HepG2 (cell line): ENCODE measurements at regions not wholly inside any gene's neighbourhood (a gene's known extent, or its start where the extent isn't known, plus 50 kb on each side); places are given as distances from the start of the nearest gene placed in this dataset.

Experiments
- ATAC-seq: fragments of 200-7000 bp; cut with Tn5 transposase; 3 replicates; pipeline ENCODE4 v1.9.1; 2020; ENCODE audit warnings: mild to moderate bottlenecking, moderate library complexity
- BruUV-seq: library from RNA; stranded (reverse); fragments of 400-500 nt; replicated peaks from 2 replicates; lab custom pipeline; 2021; lab: Mats Ljungman, UMichigan
- CTCF ChIA-PET: fragments of 300-600 bp; formaldehyde crosslinking; extraction: SDS; loops from one replicate; lab custom pipeline; 2021; ENCODE audit warnings: low total read pairs, inconsistent platforms, low intra/inter-chr PET ratio; lab: Yijun Ruan, JAX
- POLR2A ChIA-PET: fragments of 350-600 bp; sonication (Branson Sonifier 250); formaldehyde crosslinking; loops from one replicate; lab custom pipeline; 2020; ENCODE audit warnings: antibody characterized with exemption, inconsistent platforms; lab: Yijun Ruan, JAX
- DNase-seq: peaks from one replicate; pipeline ENCODE4 v3.0.0-alpha.2; 2015; ENCODE audit warnings: low spot score
- FAIRE-seq: peaks from 3 replicates; lab custom pipeline; 2011; peaks lifted over from hg19 to GRCh38; lab: Jason Lieb, UNC
- H2AFZ ChIP-seq: one replicate; pipeline ENCODE4 v1.6.1; 2011; ENCODE audit warnings: low read length, inconsistent platforms
- H3K27ac ChIP-seq: fragments of 300-600 bp; 3 replicates; pipeline ENCODE4 v1.8.0; 2011; ENCODE audit warnings: mixed run types, mild to moderate bottlenecking, mixed read lengths, low read length, inconsistent platforms; ENCODE audit not compliant: insufficient read depth; ENCODE audit errors: extremely low read length
- H3K27me3 ChIP-seq, 2 experiments: fragments of 200-600 bp in 1 of 2; 2 replicates in 1 of 2; 3 replicates in 1 of 2; pipeline versions ENCODE4 v1.6.0 to v1.8.0; 2011; ENCODE audit warnings: low read length in 2 of 2, mild to moderate bottlenecking in 2 of 2, moderate library complexity in 2 of 2, inconsistent platforms in 1 of 2; ENCODE audit not compliant: insufficient read depth in 2 of 2, control insufficient read depth in 1 of 2
- H3K36me3 ChIP-seq, 2 experiments: fragments of 200-600 bp in 1 of 2; replicated peaks in 1 of 2; 2 replicates in 1 of 2; 3 replicates in 1 of 2; pipeline versions ENCODE4 v1.5.1 to v1.8.0; 2011; ENCODE audit warnings: low read length in 2 of 2, inconsistent platforms in 1 of 2; ENCODE audit not compliant: insufficient read depth in 2 of 2, control insufficient read depth in 1 of 2
- H3K4me1 ChIP-seq: 2 replicates; pipeline ENCODE4 v1.5.1; 2012; ENCODE audit warnings: low read length, inconsistent platforms; ENCODE audit not compliant: insufficient read depth
- H3K4me2 ChIP-seq: 2 replicates; pipeline ENCODE4 v1.6.0; 2011; ENCODE audit warnings: low read depth, low read length, inconsistent platforms
- H3K4me3 ChIP-seq, 3 experiments: fragments of 200-600 bp in 1 of 3; sonication (generic), shearing (Covaris generic) in 1 of 3; replicated peaks in 1 of 3; 2 replicates each; pipeline ENCODE4 v1.5.1; 2011 to 2016; ENCODE audit warnings: low read length in 3 of 3, inconsistent platforms in 2 of 3, low read depth in 2 of 3, mild to moderate bottlenecking in 2 of 3, control low read depth in 1 of 3, mixed read lengths in 1 of 3; ENCODE audit not compliant: insufficient read depth in 1 of 3
- H3K79me2 ChIP-seq: one replicate; pipeline ENCODE4 v1.6.1; 2011; ENCODE audit warnings: low read length, inconsistent platforms; ENCODE audit not compliant: insufficient read depth
- H3K9ac ChIP-seq: 2 replicates; pipeline ENCODE4 v1.6.0; 2011; ENCODE audit warnings: mild to moderate bottlenecking, low read depth, low read length, inconsistent platforms; ENCODE audit not compliant: insufficient read depth
- H3K9me3 ChIP-seq: 2 replicates; pipeline ENCODE4 v1.5.1; 2012; ENCODE audit warnings: mild to moderate bottlenecking, low read length
- H4K20me1 ChIP-seq: 2 replicates; pipeline ENCODE4 v1.6.0; 2011; ENCODE audit warnings: inconsistent platforms, mild to moderate bottlenecking, low read length, moderate library complexity; ENCODE audit not compliant: insufficient read depth
- CHD4 ChIP-seq: fragments of 200-600 bp; sonication (generic); IDR thresholded peaks from 2 replicates; pipeline ENCODE4 v1.7.0; 2017; ENCODE audit warnings: mild to moderate bottlenecking, low read length, borderline replicate concordance
- KLF9 ChIP-seq: IDR thresholded peaks from 2 replicates; pipeline ENCODE4 v1.6.1; 2016; ENCODE audit warnings: low read depth
- MAFF ChIP-seq: IDR thresholded peaks from 2 replicates; pipeline ENCODE4 v1.6.1; 2011; ENCODE audit warnings: low read depth, low read length, improper control_type of control experiment
- MAFK ChIP-seq, 2 experiments: IDR thresholded peaks in 1 of 2; conservative IDR thresholded peaks in 1 of 2; 2 replicates each; pipeline ENCODE4 v1.6.1; 2011; ENCODE audit warnings: improper control_type of control experiment in 2 of 2, low read length in 2 of 2
- RNF2 ChIP-seq: fragments of 450-650 bp; conservative IDR thresholded peaks from 2 replicates; pipeline ENCODE4 v1.6.1; 2016; ENCODE audit warnings: low read depth
- SMAD9 ChIP-seq: sonication (generic); formaldehyde crosslinking; IDR thresholded peaks from 2 replicates; pipeline ENCODE4 v1.5.1; 2020; ENCODE audit warnings: mild to moderate bottlenecking, missing genetic modification reagents
- SNAPC2 ChIP-seq: sonication (generic); formaldehyde crosslinking; IDR thresholded peaks from 2 replicates; pipeline ENCODE4 v1.8.1; 2022; ENCODE audit warnings: mild to moderate bottlenecking, missing genetic modification reagents
- ZNF501 ChIP-seq: sonication (generic); formaldehyde crosslinking; IDR thresholded peaks from 2 replicates; pipeline ENCODE4 v1.5.1; 2020; ENCODE audit warnings: mild to moderate bottlenecking, moderate library complexity, missing genetic modification reagents
- WGBS: methylation state at CpG from one replicate; pipeline ENCODE4 v1.1.6; 2017; ENCODE audit warnings: low lambda C conversion rate; 5-methylcytosine and 5-hydroxymethylcytosine counted together
- in situ Hi-C: cut with HindIII; loops from 2 replicates; pipeline ENCODE4 v1.10.0; 2017; ENCODE audit warnings: low pct_unique_long_range_greater_than_20kb; ENCODE audit not compliant: extremely low pct_ligation_motif_present
- intact Hi-C: fragments of 100-400 bp; cut with micrococcal nuclease; formaldehyde crosslinking; loops from one replicate; pipeline ENCODE4 v1.10.0; 2022; ENCODE audit not compliant: unreplicated experiment
- TF ChIP-seq, protein P1 (sequence below): sonication (generic); formaldehyde crosslinking; IDR thresholded peaks from 2 replicates; pipeline ENCODE4 v1.9.0; 2021; ENCODE audit warnings: missing genetic modification reagents, borderline replicate concordance

DNA sequence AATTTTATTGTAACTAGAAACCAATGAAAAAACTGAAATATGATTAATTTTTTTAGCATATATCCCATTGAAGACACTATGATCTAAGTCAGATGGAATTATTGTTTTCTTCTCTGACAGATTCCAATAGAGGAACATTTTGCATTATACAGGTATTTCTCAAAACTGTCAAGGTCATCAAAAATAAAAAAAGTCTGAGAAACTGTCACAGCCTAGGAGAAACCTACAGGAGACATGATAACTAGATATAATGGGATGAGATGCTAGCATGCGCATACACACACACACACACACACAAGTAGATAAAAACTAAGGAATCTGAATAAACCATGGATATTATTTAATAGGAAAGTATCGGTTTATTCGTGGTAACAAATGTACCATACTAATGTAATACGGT is 161.9 kb upstream of the HCRTR2 start:
- TF ChIP-seq MAFK (conservative IDR thresholded peaks at IDR 0.05 in 1 of 2, IDR thresholded peaks at IDR 0.05 in 1 of 2; ENCODE audit: low read length in 2 of 2) (peak; percentile 74 to 90), CHD4 (no peak), RNF2 (no peak), SNAPC2 (CRISPR knock-in tag) (no peak), ZNF501 (no peak), KLF9 (CRISPR knock-in tag) (no peak), MAFF (peak; percentile 82), SMAD9 (CRISPR knock-in tag) (no peak)
- TF ChIP-seq, protein P1, sequence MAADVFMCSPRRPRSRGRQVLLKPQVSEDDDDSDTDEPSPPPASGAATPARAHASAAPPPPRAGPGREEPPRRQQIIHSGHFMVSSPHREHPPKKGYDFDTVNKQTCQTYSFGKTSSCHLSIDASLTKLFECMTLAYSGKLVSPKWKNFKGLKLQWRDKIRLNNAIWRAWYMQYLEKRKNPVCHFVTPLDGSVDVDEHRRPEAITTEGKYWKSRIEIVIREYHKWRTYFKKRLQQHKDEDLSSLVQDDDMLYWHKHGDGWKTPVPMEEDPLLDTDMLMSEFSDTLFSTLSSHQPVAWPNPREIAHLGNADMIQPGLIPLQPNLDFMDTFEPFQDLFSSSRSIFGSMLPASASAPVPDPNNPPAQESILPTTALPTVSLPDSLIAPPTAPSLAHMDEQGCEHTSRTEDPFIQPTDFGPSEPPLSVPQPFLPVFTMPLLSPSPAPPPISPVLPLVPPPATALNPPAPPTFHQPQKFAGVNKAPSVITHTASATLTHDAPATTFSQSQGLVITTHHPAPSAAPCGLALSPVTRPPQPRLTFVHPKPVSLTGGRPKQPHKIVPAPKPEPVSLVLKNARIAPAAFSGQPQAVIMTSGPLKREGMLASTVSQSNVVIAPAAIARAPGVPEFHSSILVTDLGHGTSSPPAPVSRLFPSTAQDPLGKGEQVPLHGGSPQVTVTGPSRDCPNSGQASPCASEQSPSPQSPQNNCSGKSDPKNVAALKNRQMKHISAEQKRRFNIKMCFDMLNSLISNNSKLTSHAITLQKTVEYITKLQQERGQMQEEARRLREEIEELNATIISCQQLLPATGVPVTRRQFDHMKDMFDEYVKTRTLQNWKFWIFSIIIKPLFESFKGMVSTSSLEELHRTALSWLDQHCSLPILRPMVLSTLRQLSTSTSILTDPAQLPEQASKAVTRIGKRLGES (CRISPR knock-in tag), result no peak
- no peak for FAIRE-seq
- H3K4me3 ChIP-seq, result no peak overlapping the region
- POLR2A ChIA-PET, result no interaction called here
- H3K4me2 ChIP-seq, result no peak overlapping the region
- CTCF ChIA-PET, result no interaction called here
- in situ Hi-C loops (no loop called here), intact Hi-C loops (no loop called here)
- BruUV-seq, result no TSS peak
- no peak overlapping the region for H2AFZ ChIP-seq
- H3K36me3 ChIP-seq, result no peaks in the 10 kb centered on the region
- no peak overlapping the region for H3K9ac ChIP-seq
- no peaks in the 10 kb centered on the region for H4K20me1 ChIP-seq
- no peak overlapping the region for H3K27ac ChIP-seq
- no peaks in the 10 kb centered on the region for H3K9me3 ChIP-seq
- H3K4me1 ChIP-seq, result no peaks in the 10 kb centered on the region
- WGBS, result 16% methylated on average over 4 of the region's 4 CpGs
- no peaks in the 10 kb centered on the region for H3K27me3 ChIP-seq
- ATAC-seq, result no peak
- H3K79me2 ChIP-seq, result no peaks in the 10 kb centered on the region
- DNase-seq, result no peak
